H9 (cell line): ENCODE measurements at regions not wholly inside any gene's neighbourhood (a gene's known extent, or its start where the extent isn't known, plus 50 kb on each side); places are given as distances from the start of the nearest gene placed in this dataset.

Source experiments
- DNase-seq: peaks from one replicate; pipeline ENCODE4 v3.0.0-alpha.2; 2017
- H2AFZ ChIP-seq: one replicate; pipeline ENCODE4 v1.6.1; 2013; ENCODE audit warnings: mild to moderate bottlenecking, low read length, control low read depth, moderate library complexity
- H2AK5ac ChIP-seq: 2 replicates; pipeline ENCODE4 v1.6.1; 2013; ENCODE audit warnings: low read length, control low read depth, mixed read lengths; ENCODE audit not compliant: insufficient read length
- H2BK120ac ChIP-seq: one replicate; pipeline ENCODE4 v1.6.1; 2013; ENCODE audit warnings: low read depth, mild to moderate bottlenecking, low read length, control low read depth, inconsistent platforms; ENCODE audit not compliant: poor library complexity, severe bottlenecking
- H2BK12ac ChIP-seq: 2 replicates; pipeline ENCODE4 v1.6.1; 2013; ENCODE audit warnings: low read length, control low read depth, mixed read lengths, low read depth; ENCODE audit not compliant: insufficient read length
- H2BK15ac ChIP-seq: 2 replicates; pipeline ENCODE4 v1.6.1; 2013; ENCODE audit warnings: low read depth, low read length, control low read depth
- H2BK20ac ChIP-seq: one replicate; pipeline ENCODE4 v1.6.1; 2013; ENCODE audit warnings: low read depth, mild to moderate bottlenecking, low read length, control low read depth, inconsistent platforms; ENCODE audit not compliant: poor library complexity, severe bottlenecking
- H2BK5ac ChIP-seq: 2 replicates; pipeline ENCODE4 v1.6.1; 2013; ENCODE audit warnings: low read length, control low read depth, mixed read lengths; ENCODE audit not compliant: insufficient read length
- H3K14ac ChIP-seq: 2 replicates; pipeline ENCODE4 v1.6.1; 2013; ENCODE audit warnings: low read length, control low read depth; ENCODE audit not compliant: insufficient read depth
- H3K18ac ChIP-seq: 2 replicates; pipeline ENCODE4 v1.6.1; 2013; ENCODE audit warnings: low read depth, mild to moderate bottlenecking, mixed read lengths, low read length, control low read depth; ENCODE audit not compliant: insufficient read length
- H3K23ac ChIP-seq: 2 replicates; pipeline ENCODE4 v1.6.1; 2013; ENCODE audit warnings: low read length, control low read depth, mixed read lengths, low read depth; ENCODE audit not compliant: insufficient read length
- H3K23me2 ChIP-seq: 2 replicates; pipeline ENCODE4 v1.6.1; 2013; ENCODE audit warnings: low read depth, mild to moderate bottlenecking, mixed read lengths, low read length, control low read depth; ENCODE audit not compliant: insufficient read length, poor library complexity, severe bottlenecking
- H3K27ac ChIP-seq: 2 replicates; pipeline ENCODE4 v1.5.1; 2013; ENCODE audit warnings: low read length, control low read depth, mixed read lengths, low read depth; ENCODE audit not compliant: insufficient read length
- H3K27me3 ChIP-seq: 2 replicates; pipeline ENCODE4 v1.6.1; 2013; ENCODE audit warnings: low read length, control low read depth, inconsistent platforms; ENCODE audit not compliant: insufficient read depth
- H3K4ac ChIP-seq: 2 replicates; pipeline ENCODE4 v1.6.1; 2013; ENCODE audit warnings: low read depth, mild to moderate bottlenecking, control low read depth, inconsistent platforms, low read length, moderate library complexity
- H3K4me1 ChIP-seq: 2 replicates; pipeline ENCODE4 v1.6.1; 2013; ENCODE audit warnings: low read length, control low read depth, inconsistent platforms; ENCODE audit not compliant: insufficient read depth
- H3K4me2 ChIP-seq: 2 replicates; pipeline ENCODE4 v1.6.1; 2013; ENCODE audit warnings: low read length, control low read depth, mixed read lengths; ENCODE audit not compliant: insufficient read length, insufficient read depth
- H3K56ac ChIP-seq: 2 replicates; pipeline ENCODE4 v1.6.1; 2013; ENCODE audit warnings: low read depth, mild to moderate bottlenecking, mixed read lengths, low read length, control low read depth; ENCODE audit not compliant: insufficient read length
- H3K79me1 ChIP-seq: 2 replicates; pipeline ENCODE4 v1.6.1; 2013; ENCODE audit warnings: low read depth, mild to moderate bottlenecking, moderate library complexity, low read length, control low read depth, inconsistent platforms; ENCODE audit not compliant: insufficient read depth, poor library complexity, severe bottlenecking
- H3K79me2 ChIP-seq: 2 replicates; pipeline ENCODE4 v1.6.1; 2013; ENCODE audit warnings: low read length, control low read depth, inconsistent platforms; ENCODE audit not compliant: insufficient read depth
- H3K9ac ChIP-seq: 2 replicates; pipeline ENCODE4 v1.6.1; 2013; ENCODE audit warnings: low read length, control low read depth, mixed read lengths; ENCODE audit not compliant: insufficient read length; ENCODE audit errors: extremely low read depth
- H3K9me3 ChIP-seq: one replicate; pipeline ENCODE4 v1.6.1; 2013; ENCODE audit warnings: low read depth, low read length, inconsistent platforms; ENCODE audit not compliant: control insufficient read depth
- H3T11ph ChIP-seq: one replicate; pipeline ENCODE4 v1.6.1; 2013; ENCODE audit warnings: mild to moderate bottlenecking, low read length, control low read depth, inconsistent platforms
- H4K20me1 ChIP-seq: one replicate; pipeline ENCODE4 v1.6.1; 2013; ENCODE audit not compliant: control insufficient read depth, insufficient read length, insufficient read depth
- H4K5ac ChIP-seq: 2 replicates; pipeline ENCODE4 v1.6.1; 2013; ENCODE audit warnings: low read depth, mild to moderate bottlenecking, mixed read lengths, low read length, control low read depth; ENCODE audit not compliant: insufficient read length
- H4K8ac ChIP-seq: replicated peaks from 2 replicates; pipeline ENCODE4 v1.6.1; 2013; ENCODE audit warnings: low read length, control low read depth, mixed read lengths, low read depth; ENCODE audit not compliant: insufficient read length
- H4K91ac ChIP-seq: 2 replicates; pipeline ENCODE4 v1.6.1; 2013; ENCODE audit warnings: low read depth, mild to moderate bottlenecking, moderate library complexity, mixed read lengths, low read length, control low read depth; ENCODE audit not compliant: insufficient read length
- H3K27ac Mint-ChIP-seq, 3 experiments: 2 replicates in 2 of 3; 3 replicates in 1 of 3; pipeline ENCODE4 v1.8.0; 2020 to 2021; ENCODE audit warnings: mixed read lengths in 3 of 3, mild to moderate bottlenecking in 1 of 3, moderate library complexity in 1 of 3
- H3K27me3 Mint-ChIP-seq: 2 replicates; pipeline ENCODE4 v1.8.0; 2021; ENCODE audit warnings: low read depth, mild to moderate bottlenecking, moderate library complexity, mixed read lengths
- H3K36me3 Mint-ChIP-seq, 3 experiments: 2 replicates in 2 of 3; 3 replicates in 1 of 3; pipeline ENCODE4 v1.8.0; 2020 to 2021; ENCODE audit warnings: low read depth in 3 of 3, mixed read lengths in 3 of 3; ENCODE audit not compliant: insufficient read depth in 1 of 3
- H3K4me1 Mint-ChIP-seq, 2 experiments: 2 replicates each; pipeline ENCODE4 v1.8.0; 2020; ENCODE audit warnings: mixed read lengths in 2 of 2
- H3K4me3 Mint-ChIP-seq, 2 experiments: 2 replicates in 1 of 2; 3 replicates in 1 of 2; pipeline ENCODE4 v1.8.0; 2020 to 2021; ENCODE audit warnings: mild to moderate bottlenecking in 2 of 2, mixed read lengths in 2 of 2, moderate library complexity in 1 of 2
- H3K9me3 Mint-ChIP-seq, 2 experiments: 2 replicates in 1 of 2; 3 replicates in 1 of 2; pipeline ENCODE4 v1.8.0; 2020; ENCODE audit warnings: mild to moderate bottlenecking in 2 of 2, mixed read lengths in 2 of 2, moderate library complexity in 1 of 2
- WGBS: extraction: QIAGEN DNeasy Blood & Tissue Kit; methylation state at CpG from one replicate; pipeline ENCODE4 v1.1.7; 2013; ENCODE audit warnings: missing lambda C conversion rate, low lambda C conversion rate, mixed read lengths; ENCODE audit not compliant: insufficient read length; ENCODE audit errors: extremely low coverage; 5-methylcytosine and 5-hydroxymethylcytosine counted together
- TF ChIP-seq, protein P1 (sequence below): fragments of 200-600 bp; sonication (generic); conservative IDR thresholded peaks from 3 replicates; pipeline ENCODE4 v1.8.0; 2021; ENCODE audit warnings: antibody characterized with exemption, mild to moderate bottlenecking

- H3K79me2 ChIP-seq, result no peaks in the 10 kb centered on the region
- H3K9ac ChIP-seq, result no peak overlapping the region
- H4K20me1 ChIP-seq, result no peaks in the 10 kb centered on the region
- H2AFZ ChIP-seq, result no peak overlapping the region
- Mint-ChIP-seq H3K9me3 (peaks cover 0 to 3% of the 10 kb centered on the region in 2 experiments; a peak in 2 of 5 replicates), H3K27ac (no peak overlapping the region), H3K4me1 (no peaks in the 10 kb centered on the region), H3K36me3 (peaks cover 0 to 2% (median 0%) of the 10 kb centered on the region in 3 experiments; a peak in 2 of 7 replicates), H3K27me3 (no peaks in the 10 kb centered on the region), H3K4me3 (no peak overlapping the region)
- no peak for DNase-seq
- H3K4me2 ChIP-seq, result no peak overlapping the region
- no peaks in the 10 kb centered on the region for H3K79me1 ChIP-seq
- no CpG with 5 or more reads among the region's 1 CpG for WGBS
- H2BK15ac ChIP-seq, result no peak overlapping the region
- no peak overlapping the region for H3K23ac ChIP-seq
- TF ChIP-seq, protein P1, sequence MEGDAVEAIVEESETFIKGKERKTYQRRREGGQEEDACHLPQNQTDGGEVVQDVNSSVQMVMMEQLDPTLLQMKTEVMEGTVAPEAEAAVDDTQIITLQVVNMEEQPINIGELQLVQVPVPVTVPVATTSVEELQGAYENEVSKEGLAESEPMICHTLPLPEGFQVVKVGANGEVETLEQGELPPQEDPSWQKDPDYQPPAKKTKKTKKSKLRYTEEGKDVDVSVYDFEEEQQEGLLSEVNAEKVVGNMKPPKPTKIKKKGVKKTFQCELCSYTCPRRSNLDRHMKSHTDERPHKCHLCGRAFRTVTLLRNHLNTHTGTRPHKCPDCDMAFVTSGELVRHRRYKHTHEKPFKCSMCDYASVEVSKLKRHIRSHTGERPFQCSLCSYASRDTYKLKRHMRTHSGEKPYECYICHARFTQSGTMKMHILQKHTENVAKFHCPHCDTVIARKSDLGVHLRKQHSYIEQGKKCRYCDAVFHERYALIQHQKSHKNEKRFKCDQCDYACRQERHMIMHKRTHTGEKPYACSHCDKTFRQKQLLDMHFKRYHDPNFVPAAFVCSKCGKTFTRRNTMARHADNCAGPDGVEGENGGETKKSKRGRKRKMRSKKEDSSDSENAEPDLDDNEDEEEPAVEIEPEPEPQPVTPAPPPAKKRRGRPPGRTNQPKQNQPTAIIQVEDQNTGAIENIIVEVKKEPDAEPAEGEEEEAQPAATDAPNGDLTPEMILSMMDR, result no peak
- no peak overlapping the region for H3K14ac ChIP-seq
- no peak overlapping the region for H3K27ac ChIP-seq
- no peak overlapping the region for H3T11ph ChIP-seq
- no peaks in the 10 kb centered on the region for H3K23me2 ChIP-seq
- H2BK5ac ChIP-seq, result no peak overlapping the region
- H3K4ac ChIP-seq, result no peak overlapping the region
- H4K8ac ChIP-seq, result no peak overlapping the region
- H3K27me3 ChIP-seq, result no peaks in the 10 kb centered on the region
- no peak overlapping the region for H3K56ac ChIP-seq
- no peak overlapping the region for H2BK20ac ChIP-seq
- no peak overlapping the region for H4K5ac ChIP-seq
- no peak overlapping the region for H2AK5ac ChIP-seq
- H2BK12ac ChIP-seq, result no peak overlapping the region
- H3K18ac ChIP-seq, result no peak overlapping the region
- no peak overlapping the region for H4K91ac ChIP-seq
- no peaks in the 10 kb centered on the region for H3K9me3 ChIP-seq
- H3K4me1 ChIP-seq, result no peaks in the 10 kb centered on the region
- H2BK120ac ChIP-seq, result no peak overlapping the region
Observed at GRCh38 chr5:161040818-161041217, 188.8 kb upstream of the ATP10B start.
